ENCODE measurements at regions not wholly inside any gene's neighbourhood (a gene's known extent, or its start where the extent isn't known, plus 50 kb on each side); places are given as distances from the start of the nearest gene placed in this dataset.
"Not testable (repeated sequence)": the region's sequence is repeated elsewhere in the genome, so short reads cannot be mapped to it uniquely, and the experiment has no call there.

DNA sequence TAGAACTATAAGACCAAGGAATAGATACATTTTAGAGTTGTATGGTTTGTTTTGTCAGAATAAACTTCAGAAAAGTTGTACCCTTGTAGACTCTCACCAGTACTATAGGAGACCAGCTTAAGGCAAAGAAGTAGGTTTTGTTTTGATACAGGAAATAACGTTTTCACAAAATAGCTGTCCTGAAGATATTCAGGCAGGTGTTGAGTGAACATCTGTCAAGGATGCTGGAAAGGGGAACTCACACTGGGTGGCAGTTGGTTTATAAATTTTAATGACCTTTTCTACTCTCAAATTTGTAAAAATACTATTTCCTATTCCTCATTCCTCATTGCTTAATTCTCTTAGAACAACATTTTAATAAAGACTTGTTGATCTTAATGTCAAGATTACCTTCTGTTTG lies 174.0 kb upstream of the MAN1A1 start:
- no peak for DNase-seq

GRCh38 chr6:119521251-119521650 lies 171.7 kb upstream of the MAN1A1 start:
- DNase-seq = no peak

DNA sequence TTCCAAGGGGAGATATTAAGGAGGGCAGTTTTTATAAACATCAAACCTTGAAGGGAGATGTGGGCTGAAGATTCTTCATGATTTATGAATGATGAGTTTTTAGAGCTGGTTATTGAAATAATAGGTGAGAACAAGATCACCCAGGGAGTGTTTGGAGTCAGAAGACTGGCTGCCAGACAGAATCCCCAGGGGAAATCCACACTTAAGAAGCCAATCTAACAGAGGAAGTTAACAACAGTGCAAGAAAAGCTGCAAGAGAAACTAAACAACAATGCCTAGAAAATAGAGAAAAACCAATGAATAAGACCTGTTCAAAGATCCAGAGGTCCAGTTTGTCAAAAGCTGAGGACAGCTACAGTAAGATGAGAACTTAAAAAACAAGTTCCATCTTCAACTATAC lies 167.9 kb upstream of the MAN1A1 start:
- no peak for DNase-seq

DNA sequence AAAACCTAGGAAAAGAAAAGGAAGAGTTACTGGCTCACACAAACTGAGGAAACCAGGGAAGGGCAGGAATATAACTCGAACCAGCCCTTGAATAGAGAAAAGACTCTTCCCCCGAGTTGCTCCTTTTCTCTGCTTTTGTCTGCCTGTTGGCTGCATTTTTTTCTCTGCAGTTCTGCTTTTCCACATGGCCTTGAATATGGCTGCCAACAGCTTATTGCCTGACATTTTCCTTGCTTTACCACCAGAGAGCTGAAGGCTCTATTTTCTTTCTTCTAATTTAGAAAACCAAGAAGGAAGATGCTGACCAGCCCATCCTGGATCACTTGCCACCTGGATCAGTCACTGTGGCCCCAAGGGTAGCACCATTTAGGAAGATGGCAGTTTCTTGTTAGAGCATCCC lies 164.8 kb upstream of the MAN1A1 start:
- DNase-seq = no peak

GRCh38 chr6:119511024-119511423 lies 161.5 kb upstream of the MAN1A1 start:
- DNase-seq = no peak

- DNase-seq = no peak
These were observed 160.7 kb upstream of the MAN1A1 start for GRCh38 chr6:119510246-119510645.

DNA sequence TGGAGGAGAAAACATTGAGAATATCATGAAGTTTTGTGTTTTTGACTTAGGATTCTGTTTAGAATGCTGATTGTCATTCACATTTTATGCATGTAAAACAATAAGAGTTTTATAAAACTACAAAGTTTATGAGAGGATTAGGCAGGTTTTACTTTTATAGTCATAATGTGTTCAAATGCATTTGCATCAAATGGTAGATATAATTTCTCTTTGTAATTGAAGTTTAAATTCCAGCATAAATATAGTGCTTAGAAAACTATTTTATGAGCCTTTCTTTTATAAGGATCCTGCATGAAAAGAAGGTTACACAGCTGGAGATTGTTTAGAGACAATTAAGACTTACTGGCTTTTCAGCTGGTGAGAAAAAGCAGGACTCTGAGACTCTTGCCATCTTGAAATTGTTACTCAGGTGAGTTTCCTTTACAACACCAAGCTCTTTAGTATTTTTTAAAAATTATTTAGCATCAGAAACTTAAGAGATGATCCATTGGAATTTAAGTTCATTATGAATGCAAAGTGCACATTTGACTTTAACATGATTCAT lies 157.1 kb upstream of the MAN1A1 start:
- no peak for DNase-seq

- no peak for DNase-seq
These were observed 152.4 kb upstream of the MAN1A1 start for GRCh38 chr6:119501798-119502483.

DNA sequence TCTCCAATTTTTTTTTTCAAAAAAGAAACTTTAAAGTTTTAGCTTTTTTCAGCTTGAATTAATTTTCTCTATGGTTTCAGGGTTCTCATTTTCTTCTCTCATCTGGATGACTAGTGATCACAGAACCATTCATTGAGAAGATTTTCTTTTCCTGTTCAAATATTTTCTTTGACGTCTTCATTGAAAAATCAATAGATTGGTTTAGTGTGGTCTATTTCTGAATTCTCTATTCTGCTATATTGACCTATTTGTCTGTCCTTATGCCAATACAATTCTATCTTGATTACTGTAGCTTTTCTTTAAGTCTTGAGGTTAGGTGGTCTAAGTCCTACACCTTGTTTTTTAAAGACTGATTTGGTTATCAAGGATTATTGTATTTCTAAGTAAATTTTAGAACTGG lies 150.2 kb upstream of the MAN1A1 start:
- DNase-seq = no peak

GRCh38 chr6:119497988-119498727 lies 148.6 kb upstream of the MAN1A1 start:
- DNase-seq = no peak

GRCh38 chr6:119495230-119495683 lies 145.7 kb upstream of the MAN1A1 start:
- DNase-seq = no peak

- no peak for DNase-seq
These were observed 144.4 kb upstream of the MAN1A1 start for GRCh38 chr6:119493980-119494379.

DNA sequence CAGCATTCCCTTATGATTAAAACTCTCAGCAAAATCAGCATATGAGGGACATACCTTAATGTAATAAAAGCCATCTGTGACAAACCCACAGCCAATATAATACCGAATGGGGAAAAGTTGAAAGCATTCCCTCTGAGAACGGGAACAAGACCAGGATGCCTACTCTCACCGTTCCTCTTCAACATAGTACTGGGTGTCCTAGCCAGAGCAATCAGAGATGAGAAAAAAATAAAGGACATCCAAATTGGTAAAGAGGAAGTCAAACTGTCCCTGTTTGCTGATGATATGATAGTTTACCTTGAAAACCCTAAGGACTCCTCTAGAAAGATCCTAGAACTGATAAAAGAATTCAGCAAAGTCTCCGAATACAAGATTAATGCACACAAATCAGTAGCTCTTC lies 141.6 kb upstream of the MAN1A1 start:
- DNase-seq = not testable (repeated sequence)

DNA sequence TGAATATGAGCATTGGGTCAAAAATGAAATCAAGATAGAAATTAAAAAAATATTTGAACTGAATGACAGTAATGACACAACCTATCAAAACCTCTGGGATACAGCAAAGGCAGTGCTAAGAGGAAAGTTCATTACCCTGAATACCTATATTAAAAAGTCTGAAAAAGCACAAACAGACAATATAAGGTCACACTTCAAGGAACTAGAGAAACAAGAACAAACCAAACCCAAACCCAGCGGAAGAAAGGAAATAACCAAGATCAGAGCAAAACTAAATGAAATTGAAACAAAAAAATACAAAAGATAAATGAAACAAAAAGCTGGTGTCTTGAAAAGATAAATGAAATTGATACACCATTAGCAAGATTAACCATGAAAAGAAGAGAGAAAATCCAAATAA lies 140.5 kb upstream of the MAN1A1 start:
- DNase-seq = not testable (repeated sequence)

GRCh38 chr6:119484598-119484997 lies 135.0 kb upstream of the MAN1A1 start:
- no peak for DNase-seq

GRCh38 chr6:119483908-119484307 lies 134.3 kb upstream of the MAN1A1 start:
- DNase-seq = no peak

DNA sequence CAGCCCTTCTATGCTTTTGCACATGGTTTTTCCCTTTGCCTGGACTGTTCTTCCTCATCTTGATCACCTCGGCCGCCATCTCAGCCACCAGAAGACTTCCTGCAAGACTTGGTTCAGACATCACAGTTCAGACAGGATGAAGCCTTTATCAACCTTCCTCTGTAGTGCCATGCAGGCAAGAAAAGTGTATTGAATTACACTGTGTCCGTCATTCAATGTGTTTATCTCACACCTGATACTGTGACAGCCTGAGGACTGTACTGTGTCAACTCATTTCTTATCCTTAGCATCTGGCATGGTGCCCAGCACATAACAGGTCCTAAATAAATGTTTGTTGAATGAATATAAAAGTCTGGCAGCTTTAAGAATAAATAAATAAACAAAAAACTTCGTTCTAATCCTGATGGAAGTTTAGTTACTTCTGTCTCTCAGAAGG lies 133.3 kb upstream of the MAN1A1 start:
- no peak for DNase-seq

DNA sequence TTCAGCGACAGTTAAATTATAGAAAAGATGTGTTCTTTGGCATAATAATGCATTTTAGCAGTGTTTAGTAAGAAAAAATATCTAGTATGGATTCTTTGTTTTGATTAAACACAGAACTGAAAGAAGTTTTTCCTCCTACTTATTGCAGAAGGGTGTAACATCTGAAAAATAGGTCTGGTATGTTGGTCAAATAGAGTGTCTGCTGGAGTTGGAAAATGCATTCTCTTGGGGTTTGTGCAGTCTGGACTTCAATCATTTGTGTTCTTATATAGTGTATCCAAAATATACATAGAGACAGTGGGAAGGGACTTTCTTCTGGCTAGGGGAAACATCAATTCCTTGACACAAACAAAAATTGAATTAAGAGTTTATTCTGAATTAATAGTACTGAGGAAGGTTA lies 132.4 kb upstream of the MAN1A1 start:
- DNase-seq = no peak

DNA sequence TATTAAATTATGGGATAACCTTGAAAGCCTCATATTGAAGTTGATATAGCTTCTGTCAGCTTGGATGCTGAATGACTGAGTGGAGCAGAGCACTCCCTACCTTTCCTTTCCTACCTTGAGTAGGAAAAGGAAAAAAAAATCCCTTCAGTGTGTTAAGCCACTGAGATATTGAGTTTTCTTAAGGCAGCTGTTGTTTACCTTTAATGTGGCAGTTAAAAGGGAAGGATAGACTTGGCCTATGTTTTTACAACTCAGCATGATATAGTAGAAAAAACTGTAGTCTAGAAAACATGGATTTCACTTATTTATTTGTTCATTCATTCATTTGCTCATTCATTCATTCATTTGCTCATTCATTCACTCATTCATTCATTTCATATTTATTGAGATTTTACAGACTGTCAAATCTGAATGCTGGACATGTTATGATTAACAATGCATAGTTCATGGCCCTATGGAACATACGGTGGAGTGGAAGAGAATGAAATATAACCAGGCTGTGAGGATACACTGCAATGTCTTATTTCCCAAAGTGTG lies 131.5 kb upstream of the MAN1A1 start:
- DNase-seq = no peak

- no peak for DNase-seq
These were observed 130.5 kb upstream of the MAN1A1 start for GRCh38 chr6:119479860-119480655.

- DNase-seq = no peak
These were observed 127.0 kb upstream of the MAN1A1 start for GRCh38 chr6:119476554-119476953.

DNA sequence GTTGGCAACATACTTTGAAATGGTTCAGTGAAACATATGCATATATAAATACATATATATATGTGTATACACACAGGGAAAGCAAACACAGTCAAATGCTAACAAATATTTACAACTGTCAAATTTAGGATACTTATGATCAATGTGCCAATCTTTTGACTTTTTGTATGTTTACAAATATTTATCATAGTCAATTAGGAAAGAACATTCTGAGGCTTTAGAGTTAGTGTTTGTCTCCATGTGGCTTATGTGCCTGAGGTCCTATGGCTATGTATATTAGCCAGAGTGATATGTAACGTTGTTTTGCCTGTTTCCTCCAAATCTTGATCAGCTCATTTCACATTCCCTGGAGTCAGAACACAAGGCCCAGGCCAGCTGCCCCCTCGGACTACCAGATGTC lies 126.5 kb upstream of the MAN1A1 start:
- DNase-seq = no peak
